OCI-LY1 (cell line): ENCODE measurements at regions not wholly inside any gene's neighbourhood (a gene's known extent, or its start where the extent isn't known, plus 50 kb on each side); places are given as distances from the start of the nearest gene placed in this dataset.
"Not testable (repeated sequence)": the region's sequence is repeated elsewhere in the genome, so short reads cannot be mapped to it uniquely, and the experiment has no call there.

Source experiments
- H2AFZ ChIP-seq: fragments of 200-600 bp; sonication (generic), shearing (Covaris generic); 2 replicates; pipeline ENCODE4 v1.6.0; 2014; ENCODE audit warnings: antibody characterized with exemption, mild to moderate bottlenecking, low read length
- H3F3A ChIP-seq: fragments of 200-600 bp; sonication (generic), shearing (Covaris generic); 2 replicates; pipeline ENCODE4 v1.6.0; 2014; ENCODE audit warnings: mild to moderate bottlenecking, antibody characterized with exemption, low read length, moderate library complexity; ENCODE audit not compliant: insufficient read depth
- H3K27ac ChIP-seq: fragments of 200-600 bp; sonication (generic); 2 replicates; pipeline ENCODE4 v1.5.1; 2014; ENCODE audit warnings: low read length, mixed run types, mild to moderate bottlenecking, low read depth; ENCODE audit not compliant: poor library complexity, severe bottlenecking
- H3K27me3 ChIP-seq: fragments of 200-600 bp; sonication (generic); 2 replicates; pipeline ENCODE4 v1.6.0; 2014; ENCODE audit warnings: antibody characterized with exemption, mild to moderate bottlenecking, low read length, moderate library complexity; ENCODE audit not compliant: insufficient read depth
- H3K36me3 ChIP-seq: fragments of 200-600 bp; sonication (generic); 2 replicates; pipeline ENCODE4 v1.6.1; 2014; ENCODE audit warnings: mild to moderate bottlenecking, antibody characterized with exemption, low read length, moderate library complexity, mixed read lengths; ENCODE audit not compliant: insufficient read depth
- H3K4me1 ChIP-seq: fragments of 200-600 bp; sonication (generic); 2 replicates; pipeline ENCODE4 v1.5.1; 2014; ENCODE audit warnings: mild to moderate bottlenecking, low read length, moderate library complexity; ENCODE audit not compliant: insufficient read depth, severe bottlenecking
- H3K4me2 ChIP-seq: fragments of 200-600 bp; sonication (generic), shearing (Covaris generic); 2 replicates; pipeline ENCODE4 v1.6.1; 2014; ENCODE audit warnings: low read length
- H3K4me3 ChIP-seq: fragments of 200-600 bp; sonication (generic); 2 replicates; pipeline ENCODE4 v1.5.1; 2014; ENCODE audit warnings: low read length, low read depth, mild to moderate bottlenecking, mixed read lengths; ENCODE audit not compliant: poor library complexity, severe bottlenecking
- H3K79me2 ChIP-seq: fragments of 200-600 bp; shearing (Covaris generic); 2 replicates; pipeline ENCODE4 v1.6.1; 2016; ENCODE audit warnings: mixed run types, low read length, mixed read lengths; ENCODE audit not compliant: insufficient read depth
- H3K9ac ChIP-seq: fragments of 200-600 bp; sonication (generic), shearing (Covaris generic); 2 replicates; pipeline ENCODE4 v1.6.1; 2014; ENCODE audit warnings: mild to moderate bottlenecking, low read length, mixed read lengths
- H3K9me2 ChIP-seq: fragments of 200-600 bp; sonication (generic), shearing (Covaris generic); 2 replicates; pipeline ENCODE4 v1.6.1; 2014; ENCODE audit warnings: low read depth, mild to moderate bottlenecking, low read length, mixed read lengths
- H3K9me3 ChIP-seq: fragments of 200-600 bp; shearing (Covaris generic); 2 replicates; pipeline ENCODE4 v1.6.1; 2014; ENCODE audit warnings: low read length, mixed read lengths
- H4K20me1 ChIP-seq: fragments of 200-600 bp; sonication (generic), shearing (Covaris generic); 2 replicates; pipeline ENCODE4 v1.6.0; 2016; ENCODE audit warnings: mild to moderate bottlenecking, low read length; ENCODE audit not compliant: insufficient read depth
- CTCF ChIP-seq: fragments of 200-600 bp; sonication (generic), shearing (Covaris generic); IDR thresholded peaks from 2 replicates; pipeline ENCODE4 v1.5.1; 2017; ENCODE audit warnings: mild to moderate bottlenecking, antibody characterized with exemption, low read length, moderate library complexity, mixed read lengths

GRCh38 chr9:43127026-43127775, 943.7 kb downstream of the SPATA31A6 start:
- not testable (repeated sequence) for H3F3A ChIP-seq, H3K9ac ChIP-seq, H3K4me1 ChIP-seq, H3K9me2 ChIP-seq, H2AFZ ChIP-seq, H4K20me1 ChIP-seq, H3K9me3 ChIP-seq, H3K27ac ChIP-seq, H3K4me2 ChIP-seq, H3K79me2 ChIP-seq, H3K36me3 ChIP-seq, H3K4me3 ChIP-seq, H3K27me3 ChIP-seq

- not testable (repeated sequence) for H2AFZ ChIP-seq, H3K36me3 ChIP-seq, H3K9me2 ChIP-seq, H3K9ac ChIP-seq, H3K9me3 ChIP-seq, H3K4me3 ChIP-seq, H3K79me2 ChIP-seq, H3F3A ChIP-seq, H3K4me1 ChIP-seq, H3K4me2 ChIP-seq, H4K20me1 ChIP-seq, H3K27ac ChIP-seq, H3K27me3 ChIP-seq
- TF ChIP-seq CTCF: peak; percentile 12; the same call in 1 of the 2 replicates
These were observed 944.5 kb downstream of the SPATA31A6 start for GRCh38 chr9:43127949-43128348.

- not testable (repeated sequence) for H3K9ac ChIP-seq, H3K27me3 ChIP-seq, H3K79me2 ChIP-seq, H3K4me3 ChIP-seq, H4K20me1 ChIP-seq, H3K9me2 ChIP-seq, H2AFZ ChIP-seq, H3K4me1 ChIP-seq, H3K4me2 ChIP-seq, H3K27ac ChIP-seq, H3K9me3 ChIP-seq, H3F3A ChIP-seq, H3K36me3 ChIP-seq
These were observed 947.3 kb downstream of the SPATA31A6 start for GRCh38 chr9:43130744-43131171.

- H4K20me1 ChIP-seq, H3K27me3 ChIP-seq, H3K4me1 ChIP-seq, H3K4me3 ChIP-seq, H3K27ac ChIP-seq, H3F3A ChIP-seq, H3K4me2 ChIP-seq, H3K9me2 ChIP-seq, H3K9ac ChIP-seq, H3K36me3 ChIP-seq, H3K79me2 ChIP-seq, H2AFZ ChIP-seq, H3K9me3 ChIP-seq: not testable (repeated sequence)
These were observed 952.0 kb downstream of the SPATA31A6 start for GRCh38 chr9:43135440-43135839.

- H3K4me2 ChIP-seq, H4K20me1 ChIP-seq, H3K9me2 ChIP-seq, H3K9me3 ChIP-seq, H3K27me3 ChIP-seq, H3K79me2 ChIP-seq, H3K4me1 ChIP-seq, H3K4me3 ChIP-seq, H3K36me3 ChIP-seq, H3K27ac ChIP-seq, H2AFZ ChIP-seq, H3F3A ChIP-seq, H3K9ac ChIP-seq: not testable (repeated sequence)
These were observed 955.5 kb downstream of the SPATA31A6 start for GRCh38 chr9:43138909-43139308.

GRCh38 chr9:43139349-43139748, 955.9 kb downstream of the SPATA31A6 start:
- H3K79me2 ChIP-seq, H3F3A ChIP-seq, H3K9ac ChIP-seq, H3K4me1 ChIP-seq, H3K4me2 ChIP-seq, H2AFZ ChIP-seq, H3K27ac ChIP-seq, H3K4me3 ChIP-seq, H3K9me3 ChIP-seq, H3K36me3 ChIP-seq, H3K27me3 ChIP-seq, H3K9me2 ChIP-seq, H4K20me1 ChIP-seq: not testable (repeated sequence)

- H3K27ac ChIP-seq, H3K27me3 ChIP-seq, H4K20me1 ChIP-seq, H3K36me3 ChIP-seq, H3K9me3 ChIP-seq, H2AFZ ChIP-seq, H3K79me2 ChIP-seq, H3F3A ChIP-seq, H3K9me2 ChIP-seq, H3K4me1 ChIP-seq, H3K9ac ChIP-seq, H3K4me2 ChIP-seq, H3K4me3 ChIP-seq: not testable (repeated sequence)
These were observed 956.6 kb downstream of the SPATA31A6 start for GRCh38 chr9:43139878-43140608.
